ENCODE measurements at regions not wholly inside any gene's neighbourhood (a gene's known extent, or its start where the extent isn't known, plus 50 kb on each side); places are given as distances from the start of the nearest gene placed in this dataset.

GRCh38 chr2:51304311-51304710 is 272.4 kb upstream of the NRXN1 start:
- Histone ChIP-seq H3K4me3 (no peak overlapping the region), H3K9me3 (no peaks in the 10 kb centered on the region), H3K27me3 (no peaks in the 10 kb centered on the region), H3K4me1 (no peaks in the 10 kb centered on the region), H3K36me3 (no peaks in the 10 kb centered on the region), H3K27ac (no peak overlapping the region)
- no peak for TF ChIP-seq EP300 (IDR thresholded peaks at IDR 0.05)
- no peak for TF ChIP-seq POLR2A (IDR thresholded peaks at IDR 0.05)
- no peak for TF ChIP-seq CTCF (IDR thresholded peaks at IDR 0.05)
- no peak for TF ChIP-seq POLR2AphosphoS5 (IDR thresholded peaks at IDR 0.05)
- no peak for DNase-seq (ENCODE audit: low spot score in 2 of 2)
- WGBS, result 48% methylated on average over 1 of the region's 1 CpG

GRCh38 chr2:51301381-51301780 is 269.4 kb upstream of the NRXN1 start:
- no peak for TF ChIP-seq CTCF (IDR thresholded peaks at IDR 0.05)
- TF ChIP-seq POLR2A (IDR thresholded peaks at IDR 0.05), result no peak
- no peak for TF ChIP-seq POLR2AphosphoS5 (IDR thresholded peaks at IDR 0.05)
- no peak for TF ChIP-seq EP300 (IDR thresholded peaks at IDR 0.05)
- H3K36me3 ChIP-seq, result no peaks in the 10 kb centered on the region
- no peaks in the 10 kb centered on the region for H3K27me3 ChIP-seq
- H3K27ac ChIP-seq, result no peak overlapping the region
- no peaks in the 10 kb centered on the region for H3K4me1 ChIP-seq
- no peaks in the 10 kb centered on the region for H3K9me3 ChIP-seq
- no peak overlapping the region for H3K4me3 ChIP-seq
- 79% methylated on average over 4 of the region's 4 CpGs for WGBS
- DNase-seq (ENCODE audit: low spot score in 2 of 2), result no peak

GRCh38 chr2:51299370-51299769 is 267.4 kb upstream of the NRXN1 start:
- TF ChIP-seq EP300 (IDR thresholded peaks at IDR 0.05), result no peak
- TF ChIP-seq CTCF (IDR thresholded peaks at IDR 0.05), result no peak
- TF ChIP-seq POLR2A (IDR thresholded peaks at IDR 0.05), result no peak
- no peak for TF ChIP-seq POLR2AphosphoS5 (IDR thresholded peaks at IDR 0.05)
- no peak for DNase-seq (ENCODE audit: low spot score in 2 of 2)
- no peaks in the 10 kb centered on the region for H3K36me3 ChIP-seq

GRCh38 chr2:51297488-51297887 is 265.6 kb upstream of the NRXN1 start:
- Histone ChIP-seq H3K27ac (no peak overlapping the region), H3K36me3 (no peaks in the 10 kb centered on the region), H3K27me3 (no peaks in the 10 kb centered on the region), H3K4me1 (no peaks in the 10 kb centered on the region), H3K4me3 (no peak overlapping the region), H3K9me3 (no peaks in the 10 kb centered on the region)
- DNase-seq (ENCODE audit: low spot score in 2 of 2), result no peak
- no peak for TF ChIP-seq POLR2A (IDR thresholded peaks at IDR 0.05)
- no peak for TF ChIP-seq EP300 (IDR thresholded peaks at IDR 0.05)
- no peak for TF ChIP-seq POLR2AphosphoS5 (IDR thresholded peaks at IDR 0.05)
- TF ChIP-seq CTCF (IDR thresholded peaks at IDR 0.05), result no peak
- WGBS, result 55% methylated on average over 1 of the region's 1 CpG

More at GRCh38 chr2:51299370-51299769, 267.4 kb upstream of the NRXN1 start:
- H3K27me3 ChIP-seq, result no peaks in the 10 kb centered on the region
- no peaks in the 10 kb centered on the region for H3K4me1 ChIP-seq
- no peaks in the 10 kb centered on the region for H3K9me3 ChIP-seq
- H3K4me3 ChIP-seq, result no peak overlapping the region
- no peak overlapping the region for H3K27ac ChIP-seq
- WGBS, result 66% methylated on average over 1 of the region's 1 CpG

GRCh38 chr2:51293566-51294200 is 261.8 kb upstream of the NRXN1 start:
- TF ChIP-seq POLR2AphosphoS5 (IDR thresholded peaks at IDR 0.05) (no peak), CTCF (IDR thresholded peaks at IDR 0.05) (no peak), EP300 (IDR thresholded peaks at IDR 0.05) (no peak), POLR2A (IDR thresholded peaks at IDR 0.05) (no peak)
- DNase-seq (ENCODE audit: low spot score in 2 of 2), result no peak
- no peak overlapping the region for H3K27ac ChIP-seq
- no peaks in the 10 kb centered on the region for H3K36me3 ChIP-seq
- H3K4me1 ChIP-seq, result no peaks in the 10 kb centered on the region
- no peaks in the 10 kb centered on the region for H3K9me3 ChIP-seq
- 64% methylated on average over 5 of the region's 5 CpGs for WGBS
- H3K27me3 ChIP-seq, result no peaks in the 10 kb centered on the region
- H3K4me3 ChIP-seq, result no peak overlapping the region

Data from suprapubic skin (tissue), 4 donors.